Psoas muscle (tissue), 7 donors: ENCODE measurements at regions not wholly inside any gene's neighbourhood (a gene's known extent, or its start where the extent isn't known, plus 50 kb on each side); places are given as distances from the start of the nearest gene placed in this dataset.

ENCODE experiments used
- ATAC-seq, 4 donors: fragments of 200-7000 bp; cut with Tn5 transposase; one replicate each; pipeline ENCODE4 v1.9.1; 2020; ENCODE audit warnings: moderate library complexity in 3 of 4, mild to moderate bottlenecking in 2 of 4
- DNase-seq, 2 donors: peaks; one replicate each; pipeline ENCODE4 v3.0.0-alpha.2; 2020
- H3K27ac ChIP-seq: fragments of 200-600 bp; one replicate; pipeline ENCODE4 v1.8.0; 2022
- H3K27me3 ChIP-seq, 3 donors: fragments of 200-600 bp in 1 of 3; one replicate each; pipeline versions ENCODE4 v1.6.1 to v1.8.0; 2013 to 2022; ENCODE audit warnings: low read length in 2 of 3, mild to moderate bottlenecking in 2 of 3, moderate library complexity in 1 of 3; ENCODE audit not compliant: insufficient read depth in 3 of 3
- H3K36me3 ChIP-seq, 2 donors: fragments of 200-600 bp in 1 of 2; one replicate each; pipeline versions ENCODE4 v1.6.1 to v1.8.0; 2013 to 2022; ENCODE audit warnings: low read depth in 1 of 2, mild to moderate bottlenecking in 1 of 2, moderate library complexity in 1 of 2; ENCODE audit not compliant: insufficient read depth in 1 of 2
- H3K4me1 ChIP-seq: fragments of 200-600 bp; one replicate; pipeline ENCODE4 v1.8.0; 2022
- H3K4me3 ChIP-seq: fragments of 200-600 bp; one replicate; pipeline ENCODE4 v1.8.0; 2022; ENCODE audit warnings: mild to moderate bottlenecking
- H3K9me3 ChIP-seq: fragments of 200-600 bp; one replicate; pipeline ENCODE4 v1.8.0; 2022
- CTCF ChIP-seq: fragments of 200-600 bp; IDR thresholded peaks from one replicate; pipeline ENCODE4 v1.8.0; 2022; ENCODE audit warnings: antibody characterized with exemption
- WGBS, 3 donors: extraction: QIAGEN DNeasy Blood & Tissue Kit; methylation state at CpG; one replicate each; pipeline versions ENCODE4 v1.1.6 to v1.1.7; 2013; 5-methylcytosine and 5-hydroxymethylcytosine counted together
- intact Hi-C, 2 donors: fragments of 100-400 bp; cut with DNase I; formaldehyde crosslinking; loops; one replicate each; pipeline versions ENCODE4 v1.11.0 to v1.14.2; 2022
- donor health status: healthy with polysubstance abuse.
- donor health status: DM: no; HTN: no; CAD: no; lungs with moderate emphysema.
- donor health status: Bipolar disorder and iron deficiency.
- donor health status: healthy.
- donor health status: DM: yes; HTN: yes; CAD: no.
- donor health status: DM: no; HTN: no; CAD: no.
- donor health status: DM: yes; HTN: yes; CAD: no.

- Histone ChIP-seq H3K27ac (no peak overlapping the region), H3K36me3 (no peaks in the 10 kb centered on the region), H3K4me3 (no peak overlapping the region), H3K9me3 (no peaks in the 10 kb centered on the region), H3K27me3 (peaks cover 0 to 34% (median 0%) of the 10 kb centered on the region in 3 donors), H3K4me1 (no peaks in the 10 kb centered on the region)
- DNase-seq (no peak), ATAC-seq (no peak)
- no peak for TF ChIP-seq CTCF
- intact Hi-C loops: no loop called here
Measured at GRCh38 chr22:27372364-27372763, 429.2 kb downstream of the MN1 start.

- no peak for TF ChIP-seq CTCF
- no peak overlapping the region for H3K4me3 ChIP-seq
- no peaks in the 10 kb centered on the region for H3K36me3 ChIP-seq
- no peak overlapping the region for H3K27ac ChIP-seq
- H3K27me3 ChIP-seq: peaks cover 0 to 27% (median 0%) of the 10 kb centered on the region in 3 donors
- WGBS, 3 donors: 65 to 83% (median 75%) methylated on average over 10 of the region's 10 CpGs
- ATAC-seq: no peak
- intact Hi-C loops: no loop called here
- H3K4me1 ChIP-seq: no peaks in the 10 kb centered on the region
- no peak for DNase-seq
- no peaks in the 10 kb centered on the region for H3K9me3 ChIP-seq
Measured at GRCh38 chr22:27372969-27373670, 428.4 kb downstream of the MN1 start.

- H3K27me3 ChIP-seq: peaks cover 0 to 5% (median 0%) of the 10 kb centered on the region in 3 donors
- DNase-seq: no peak
- no peaks in the 10 kb centered on the region for H3K9me3 ChIP-seq
- H3K4me1 ChIP-seq: peaks cover 3% of the 10 kb centered on the region
- H3K4me3 ChIP-seq: no peak overlapping the region
- intact Hi-C loops: no loop called here
- WGBS, 3 donors: 34 to 50% (median 35%) methylated on average over 17 of the region's 17 CpGs
- no peaks in the 10 kb centered on the region for H3K36me3 ChIP-seq
- ATAC-seq: peak in 1 of 4 donors; percentile 70
- no peak for TF ChIP-seq CTCF
- H3K27ac ChIP-seq: no peak overlapping the region
Measured at GRCh38 chr22:27377501-27378295, 423.9 kb downstream of the MN1 start.

- Histone ChIP-seq H3K27me3 (peaks cover 0 to under 1% (median 0%) of the 10 kb centered on the region in 3 donors), H3K4me1 (peaks cover 3% of the 10 kb centered on the region), H3K27ac (no peak overlapping the region), H3K36me3 (no peaks in the 10 kb centered on the region), H3K9me3 (no peaks in the 10 kb centered on the region), H3K4me3 (no peak overlapping the region)
- WGBS, 3 donors: 27 to 36% (median 31%) methylated on average over 12 to 13 of the region's 13 CpGs
- TF ChIP-seq CTCF: no peak
- ATAC-seq: peak in 1 of 4 donors; percentile 21
- no peak for DNase-seq
- intact Hi-C loops: no loop called here
Measured at GRCh38 chr22:27378311-27378800, 423.2 kb downstream of the MN1 start.
